DMS153 treated with DMSO at 0.1 percent for 48 hours (cell line): ENCODE measurements at regions not wholly inside any gene's neighbourhood (a gene's known extent, or its start where the extent isn't known, plus 50 kb on each side); places are given as distances from the start of the nearest gene placed in this dataset.

Experiments
- DNase-seq: peaks from one replicate; lab custom pipeline; 2025; ENCODE audit not compliant: unreplicated experiment; lab: John Stamatoyannopoulos, UW

GRCh38 chr1:163874070-163874469 lies 552.3 kb downstream of the NUF2 start:
- no peak for DNase-seq

- DNase-seq: peak; percentile 89
Measured at GRCh38 chr1:163875200-163875926, 553.6 kb downstream of the NUF2 start.

DNA sequence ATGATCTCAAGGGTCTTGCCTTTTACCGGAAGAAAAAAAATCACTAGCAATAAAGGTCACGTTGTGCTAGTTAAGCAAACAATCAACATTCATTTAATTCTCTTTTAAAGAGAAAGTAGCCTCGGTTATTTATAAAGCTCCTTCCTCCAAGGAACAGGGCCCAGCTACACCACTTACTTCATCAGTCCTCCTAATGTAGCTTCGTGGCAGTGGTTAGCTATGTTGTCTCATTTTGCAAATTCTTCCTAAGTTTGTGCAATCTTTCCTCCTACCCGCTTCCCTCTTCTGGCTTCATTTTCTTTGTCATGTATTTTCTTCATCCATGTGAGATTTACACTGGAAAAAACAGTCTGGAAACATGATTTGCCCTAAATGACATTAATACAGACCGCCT lies 554.2 kb downstream of the NUF2 start:
- DNase-seq: peak; percentile 87

DNA sequence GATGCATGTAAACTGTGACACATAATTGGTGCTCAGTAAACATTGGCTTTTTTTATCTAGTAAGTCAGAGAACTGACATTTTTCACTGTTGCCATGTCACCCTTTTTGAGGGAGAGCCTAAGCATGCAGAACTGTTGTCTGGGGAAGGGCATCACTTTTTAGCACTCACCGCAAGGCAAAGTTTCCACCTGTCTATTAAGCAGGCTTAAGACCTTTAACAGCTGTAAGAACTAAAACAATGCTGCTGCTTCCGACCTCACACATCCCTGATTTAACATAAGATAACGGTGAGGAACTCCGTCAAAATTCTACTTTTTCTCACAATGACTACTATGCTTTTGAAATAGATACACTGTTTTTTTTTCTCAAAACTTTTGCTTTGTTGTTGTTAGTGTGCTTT lies 554.8 kb downstream of the NUF2 start:
- no peak for DNase-seq

GRCh38 chr1:163877016-163877415 lies 555.3 kb downstream of the NUF2 start:
- DNase-seq: no peak

DNA sequence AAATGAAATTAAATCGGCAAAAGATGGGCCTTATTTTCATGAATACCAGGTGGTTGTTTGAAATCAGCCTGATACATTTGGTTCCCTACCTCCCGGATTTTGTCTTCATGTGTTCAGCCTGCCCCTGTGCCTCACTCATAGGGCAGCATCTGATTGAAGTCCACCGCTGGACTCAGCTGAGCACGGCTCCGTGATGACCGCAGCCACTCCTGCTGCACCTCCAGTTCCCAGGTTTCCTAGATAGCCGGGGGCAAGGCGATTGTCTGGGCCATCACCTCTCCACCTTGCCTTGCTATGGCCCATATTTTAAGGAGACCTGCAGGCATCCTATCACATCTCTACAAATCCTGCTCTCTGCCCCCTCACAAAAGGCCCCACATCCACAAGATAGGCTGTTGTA lies 563.8 kb downstream of the NUF2 start:
- no peak for DNase-seq

GRCh38 chr1:163896001-163896400 lies 574.2 kb downstream of the NUF2 start:
- DNase-seq: no peak

DNA sequence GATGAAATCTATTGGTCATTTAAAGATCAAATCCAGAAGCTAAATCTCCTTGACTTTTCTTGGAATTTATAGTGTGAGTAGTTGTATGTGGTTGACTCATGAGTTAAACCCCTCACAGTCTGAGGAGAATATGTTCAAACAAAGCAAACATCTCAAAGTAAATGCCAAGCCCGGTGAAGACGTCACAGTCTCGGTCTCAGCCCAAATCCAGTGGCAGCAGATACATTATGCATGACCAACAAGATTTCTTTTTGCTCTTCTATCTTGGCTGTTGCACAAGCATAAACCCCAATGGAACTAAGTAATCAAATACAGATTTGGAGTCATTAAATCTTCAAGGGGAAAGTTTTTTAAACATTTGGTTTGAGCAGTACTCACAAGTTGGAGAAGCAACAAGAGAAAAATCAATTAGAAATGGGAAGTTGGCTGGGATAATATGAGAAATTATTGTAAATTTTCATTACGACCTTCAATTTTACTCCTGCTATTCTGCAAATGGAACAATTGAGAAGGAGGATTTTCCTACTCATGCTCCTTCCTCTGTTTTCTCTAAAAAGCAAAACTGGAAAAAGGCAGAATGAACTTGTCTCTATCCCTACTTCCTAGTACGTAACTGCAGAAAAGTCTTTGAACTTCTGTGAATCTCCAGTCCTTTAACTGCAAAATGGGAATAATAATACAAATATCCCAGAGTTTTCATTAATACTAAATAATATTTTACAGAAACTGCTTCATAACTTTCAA lies 575.8 kb downstream of the NUF2 start:
- DNase-seq: no peak

DNA sequence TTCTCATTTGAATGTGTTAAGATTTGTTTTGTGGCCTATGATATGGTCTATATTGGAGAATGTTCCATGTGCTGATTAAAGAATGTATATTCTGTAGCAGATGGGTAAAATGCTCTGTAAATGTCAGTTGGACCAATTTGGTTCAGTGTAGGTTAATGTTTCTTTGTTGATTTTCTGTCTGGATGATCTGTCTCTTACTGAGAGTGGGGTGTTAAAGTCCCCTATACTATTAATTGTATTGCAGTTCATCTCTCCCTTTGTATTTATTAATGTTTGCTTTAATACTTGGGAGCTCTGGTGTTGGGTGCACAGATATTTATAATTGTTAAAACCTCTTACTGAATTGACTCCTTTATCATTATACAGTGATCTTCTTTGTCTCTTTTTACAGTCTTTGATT lies 584.5 kb downstream of the NUF2 start:
- no peak for DNase-seq

DNA sequence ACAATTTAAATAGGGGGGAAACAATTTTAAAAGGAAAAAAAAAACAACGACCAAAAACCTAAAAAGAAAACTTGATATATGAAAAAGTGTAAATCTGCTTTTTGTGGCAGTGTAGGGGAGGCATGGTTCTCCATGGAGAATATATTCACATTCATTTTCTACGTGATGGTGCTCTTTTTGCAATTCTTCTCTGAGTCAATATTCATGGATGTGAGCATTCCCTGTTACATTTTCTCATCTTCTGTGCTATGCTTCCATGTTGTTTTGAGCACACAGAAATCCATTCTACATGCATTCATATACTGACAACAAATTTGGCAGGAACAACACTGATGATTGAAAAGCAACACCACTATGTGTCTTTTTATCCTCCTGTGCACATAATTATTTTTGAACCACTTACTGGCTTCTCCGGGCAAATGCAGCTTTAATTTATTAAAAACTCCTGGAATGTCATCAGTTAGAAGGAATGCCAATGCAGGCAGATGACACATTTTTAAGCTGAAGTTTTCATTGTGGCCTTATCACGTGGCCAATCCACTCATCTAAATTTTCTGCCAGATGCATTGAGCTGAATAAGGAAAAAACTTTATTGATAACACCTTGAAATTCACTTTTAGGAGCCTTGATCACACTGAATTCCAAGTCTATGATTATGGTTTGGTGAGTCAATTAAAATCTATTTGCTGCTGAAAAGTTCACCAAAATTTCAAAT lies 590.6 kb downstream of the NUF2 start:
- DNase-seq: no peak

GRCh38 chr1:163914785-163915413 lies 593.1 kb downstream of the NUF2 start:
- DNase-seq: no peak

DNA sequence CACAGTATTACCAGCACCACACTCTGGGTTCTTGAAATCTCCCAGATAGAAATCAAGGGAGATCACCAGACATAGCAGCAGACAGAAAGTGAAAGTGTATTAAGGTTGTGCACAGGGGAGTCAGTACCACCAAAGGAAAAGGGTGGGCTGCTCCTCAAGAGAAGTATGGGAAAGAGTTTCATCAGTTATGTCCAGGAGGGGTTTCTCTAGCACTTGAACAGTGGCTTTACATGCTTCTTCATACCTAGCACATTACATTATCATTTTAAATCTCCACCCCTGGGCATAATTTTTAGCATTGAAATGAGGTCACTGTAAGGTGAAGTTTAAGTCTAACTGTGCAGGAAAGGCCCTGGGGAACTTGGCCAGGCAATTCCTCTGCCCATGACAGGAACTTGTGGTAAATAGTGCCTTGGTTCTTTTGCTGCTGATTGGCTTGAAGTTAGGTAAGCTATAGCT lies 601.0 kb downstream of the NUF2 start:
- DNase-seq: no peak

GRCh38 chr1:163924041-163924440 lies 602.3 kb downstream of the NUF2 start:
- no peak for DNase-seq

GRCh38 chr1:163927493-163927892 lies 605.7 kb downstream of the NUF2 start:
- DNase-seq: no peak

DNA sequence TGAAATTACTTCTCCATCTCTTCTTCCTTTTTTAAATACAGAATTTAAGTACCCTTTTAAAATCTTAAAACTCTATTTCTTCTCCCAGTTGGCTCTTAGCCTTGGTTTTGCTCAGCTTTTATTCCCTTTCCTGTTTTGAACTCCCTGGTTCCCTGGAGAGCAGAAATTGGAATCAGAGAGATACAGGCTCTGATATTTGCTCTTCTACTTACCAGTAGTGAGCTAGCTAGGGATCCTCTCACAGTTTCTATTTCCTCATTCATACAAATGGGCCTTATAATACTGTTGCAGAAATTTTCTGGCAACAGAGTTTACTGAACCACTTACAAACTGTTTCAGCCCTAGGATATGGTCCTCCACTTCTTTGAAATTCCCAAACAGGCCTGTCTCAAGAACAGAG lies 606.3 kb downstream of the NUF2 start:
- DNase-seq: peak; percentile 95

- DNase-seq: peak; percentile 94
Measured at GRCh38 chr1:163928651-163929050, 606.9 kb downstream of the NUF2 start.

GRCh38 chr1:163932901-163933300 lies 611.1 kb downstream of the NUF2 start:
- no peak for DNase-seq

DNA sequence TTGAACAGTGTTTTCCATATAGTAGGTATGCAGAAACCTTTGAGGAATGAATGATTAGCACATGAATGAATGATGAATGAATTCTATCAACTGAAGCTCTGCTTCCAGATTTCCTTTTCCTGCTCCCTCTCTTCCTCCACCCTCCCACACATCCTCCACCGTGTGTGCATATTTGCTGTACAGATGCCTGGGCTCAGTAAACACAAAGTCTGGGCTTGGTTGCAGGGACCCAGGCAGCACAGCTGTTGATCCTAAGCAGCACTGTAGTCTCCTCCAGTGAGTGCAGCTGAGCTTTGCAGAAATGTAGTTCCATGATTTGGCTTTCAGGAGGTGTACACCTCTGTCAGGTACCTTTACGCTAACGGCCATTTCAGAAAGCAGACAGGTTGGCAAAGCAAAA lies 611.7 kb downstream of the NUF2 start:
- DNase-seq: peak; percentile 68

GRCh38 chr1:163935738-163936374 lies 614.1 kb downstream of the NUF2 start:
- no peak for DNase-seq

DNA sequence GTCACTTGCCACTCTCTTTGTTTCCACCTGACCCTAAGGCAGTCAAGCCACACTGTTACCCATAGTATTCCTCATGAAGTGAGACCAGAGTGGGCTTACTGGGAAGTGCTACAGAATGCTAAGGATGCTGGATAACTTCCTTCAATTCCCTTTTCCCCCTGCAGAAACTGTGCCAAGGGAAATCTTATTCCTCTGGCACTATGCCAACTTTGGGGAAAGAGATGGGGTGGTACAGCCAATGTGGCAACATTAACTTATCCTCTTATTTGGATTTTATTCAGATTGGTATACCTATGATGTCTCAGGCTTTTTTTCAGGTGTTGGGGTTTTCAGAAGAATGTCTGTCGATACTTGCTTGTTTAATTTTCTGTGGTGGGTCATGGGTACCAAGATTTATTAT lies 599.4 kb upstream of the PBX1 start:
- no peak for DNase-seq

DNA sequence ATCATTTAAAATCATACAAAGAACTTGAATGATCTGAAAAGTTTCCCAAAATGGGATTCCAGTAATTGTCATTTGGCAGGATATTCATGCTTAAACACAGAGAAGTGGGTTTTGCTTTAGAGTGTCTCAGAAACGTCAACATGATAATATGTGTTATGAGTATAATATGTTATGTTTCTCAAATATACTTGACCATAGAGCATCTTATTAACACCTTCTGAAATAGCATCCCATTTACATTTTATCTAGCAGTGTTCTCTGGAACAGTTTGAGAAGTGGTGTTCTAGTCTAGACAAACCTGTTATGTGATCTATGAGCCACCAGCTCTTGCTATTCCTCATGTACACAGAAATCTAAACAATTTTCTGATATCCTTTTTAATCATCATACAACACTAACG lies 588.8 kb upstream of the PBX1 start:
- DNase-seq: no peak
